ENCODE measurements at regions not wholly inside any gene's neighbourhood (a gene's known extent, or its start where the extent isn't known, plus 50 kb on each side); places are given as distances from the start of the nearest gene placed in this dataset.

DNA sequence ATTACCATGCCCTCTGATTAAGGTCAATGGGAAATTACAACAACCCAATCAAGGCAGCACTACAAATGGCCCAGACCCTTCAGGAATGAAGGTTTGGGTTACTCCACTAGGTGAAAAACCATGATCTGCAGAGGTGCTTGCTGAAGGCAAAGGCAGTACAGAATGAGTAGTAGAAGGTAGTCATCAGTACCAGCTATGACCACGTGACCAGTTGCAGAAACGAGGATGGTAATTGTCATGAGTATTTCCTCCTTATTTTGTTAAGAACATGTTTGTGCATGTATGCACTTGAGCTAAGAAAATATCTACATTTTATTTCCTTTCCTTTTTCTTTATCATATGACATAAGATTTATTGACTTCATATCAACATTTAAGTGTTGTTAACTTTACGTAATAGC, 607.1 kb downstream of the KCNT2 start:
- no peak overlapping the region for H3K27ac Mint-ChIP-seq
- peaks cover 0 to 8% (median 1%) of the 10 kb centered on the region in 7 donors for H3K9me3 Mint-ChIP-seq
- H3K27me3 ChIP-seq (ENCODE audit: control insufficient read depth, insufficient read depth, low read length): no peaks in the 10 kb centered on the region
- no peaks in the 10 kb centered on the region for H3K36me3 Mint-ChIP-seq
- no peaks in the 10 kb centered on the region for H3K36me3 ChIP-seq (ENCODE audit: control insufficient read depth, insufficient read depth, low read length)
- no peak overlapping the region for H3K4me3 Mint-ChIP-seq
- H3K27ac ChIP-seq (ENCODE audit: insufficient read depth, low read length, poor library complexity, severe bottlenecking): no peak overlapping the region
- no peak overlapping the region for H3K4me3 ChIP-seq (ENCODE audit: low read depth, low read length)
- no peaks in the 10 kb centered on the region for H3K4me1 Mint-ChIP-seq
- H3K9me3 ChIP-seq (ENCODE audit: control insufficient read depth in 2 of 2, low read length in 2 of 2): peaks cover 0 to 4% of the 10 kb centered on the region in 2 experiments
- H3K4me1 ChIP-seq (ENCODE audit: control insufficient read depth, insufficient read depth, low read length, poor library complexity, severe bottlenecking): no peaks in the 10 kb centered on the region
- DNase-seq (no peak), ATAC-seq (ENCODE audit: low read depth in 2 of 2) (no peak)
- no peaks in the 10 kb centered on the region for H3K27me3 Mint-ChIP-seq

- H3K27ac Mint-ChIP-seq: no peak overlapping the region
- Histone ChIP-seq H3K4me3 (ENCODE audit: low read depth, low read length) (no peak overlapping the region), H3K9me3 (ENCODE audit: control insufficient read depth in 2 of 2, low read length in 2 of 2) (peaks cover 0 to 4% of the 10 kb centered on the region in 2 experiments), H3K36me3 (ENCODE audit: control insufficient read depth, insufficient read depth, low read length) (no peaks in the 10 kb centered on the region), H3K4me1 (ENCODE audit: control insufficient read depth, insufficient read depth, low read length, poor library complexity, severe bottlenecking) (no peaks in the 10 kb centered on the region), H3K27ac (ENCODE audit: insufficient read depth, low read length, poor library complexity, severe bottlenecking) (no peak overlapping the region), H3K27me3 (ENCODE audit: control insufficient read depth, insufficient read depth, low read length) (no peaks in the 10 kb centered on the region)
- no peak for ATAC-seq (ENCODE audit: low read depth in 2 of 2)
- H3K4me3 Mint-ChIP-seq: no peak overlapping the region
- H3K4me1 Mint-ChIP-seq: no peaks in the 10 kb centered on the region
- H3K36me3 Mint-ChIP-seq: no peaks in the 10 kb centered on the region
- no peaks in the 10 kb centered on the region for H3K27me3 Mint-ChIP-seq
- DNase-seq: no peak
- H3K9me3 Mint-ChIP-seq: peaks cover 0 to 8% (median 1%) of the 10 kb centered on the region in 7 donors
Observed at GRCh38 chr1:195999022-195999421, 609.2 kb downstream of the KCNT2 start.

DNA sequence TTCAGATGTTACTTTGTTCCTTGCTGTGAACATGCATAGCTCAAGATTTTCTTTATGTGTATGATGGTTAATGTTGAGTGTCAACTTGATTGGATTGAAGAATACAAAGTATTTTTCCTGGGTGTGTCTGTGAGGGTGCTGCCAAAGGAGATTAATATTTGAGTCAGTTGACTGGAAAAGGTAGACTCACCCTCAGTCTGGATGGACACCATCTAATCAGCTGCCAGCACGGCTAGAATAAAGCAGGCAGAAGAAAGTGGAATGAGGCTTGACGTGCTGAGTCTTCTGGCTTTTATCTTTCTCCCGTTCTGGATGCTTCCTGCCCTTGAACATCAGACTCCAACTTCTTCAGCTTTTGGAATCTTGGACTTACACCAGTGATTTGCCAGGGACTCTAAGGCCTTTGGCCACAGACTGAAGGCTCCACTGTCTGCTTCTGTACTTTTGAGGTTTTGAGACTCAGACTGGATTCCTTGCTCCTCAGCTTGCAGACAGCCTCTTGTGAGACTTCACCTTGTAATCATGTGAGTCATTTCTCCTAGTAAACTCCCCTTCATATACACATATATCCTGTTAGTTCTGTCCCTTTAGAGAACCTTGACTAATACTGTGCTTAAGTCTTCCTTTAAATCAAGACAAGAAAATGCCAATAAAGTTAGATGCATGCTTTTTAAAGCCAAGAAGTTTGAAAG, 626.6 kb downstream of the KCNT2 start:
- Mint-ChIP-seq H3K9me3 (peaks cover 0 to 8% (median 3%) of the 10 kb centered on the region in 7 donors), H3K36me3 (no peaks in the 10 kb centered on the region), H3K27ac (peak overlapping the region in 1 of 3 donors; percentile 43), H3K4me1 (no peaks in the 10 kb centered on the region), H3K4me3 (no peak overlapping the region), H3K27me3 (no peaks in the 10 kb centered on the region)
- no peaks in the 10 kb centered on the region for H3K36me3 ChIP-seq (ENCODE audit: control insufficient read depth, insufficient read depth, low read length)
- no peaks in the 10 kb centered on the region for H3K27me3 ChIP-seq (ENCODE audit: control insufficient read depth, insufficient read depth, low read length)
- no peaks in the 10 kb centered on the region for H3K9me3 ChIP-seq (ENCODE audit: control insufficient read depth in 2 of 2, low read length in 2 of 2)
- no peak for DNase-seq
- H3K4me1 ChIP-seq (ENCODE audit: control insufficient read depth, insufficient read depth, low read length, poor library complexity, severe bottlenecking): no peaks in the 10 kb centered on the region
- ATAC-seq (ENCODE audit: low read depth in 2 of 2): no peak
- H3K27ac ChIP-seq (ENCODE audit: insufficient read depth, low read length, poor library complexity, severe bottlenecking): no peak overlapping the region
- no peak overlapping the region for H3K4me3 ChIP-seq (ENCODE audit: low read depth, low read length)

DNA sequence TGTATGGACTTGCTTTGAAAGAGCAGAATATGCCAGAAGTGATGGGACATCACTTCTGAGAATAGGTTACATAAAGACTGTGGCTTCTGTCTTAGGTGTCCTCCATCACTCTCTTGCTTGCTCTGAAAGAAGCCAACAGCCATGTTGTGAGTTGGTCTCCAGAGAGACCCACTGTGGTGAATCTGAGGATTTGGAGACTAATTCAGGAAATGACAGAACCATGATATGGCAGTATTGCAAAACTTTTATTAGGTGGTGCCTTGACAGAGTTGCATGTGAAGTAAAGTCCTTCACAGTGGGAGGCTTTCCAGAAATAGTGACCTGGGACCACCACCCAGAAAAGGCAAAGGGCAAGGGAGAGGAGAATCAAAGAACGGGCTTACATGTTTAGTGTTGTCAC, 628.6 kb downstream of the KCNT2 start:
- ATAC-seq (ENCODE audit: low read depth in 2 of 2) (no peak), DNase-seq (no peak)
- Histone ChIP-seq H3K9me3 (ENCODE audit: control insufficient read depth in 2 of 2, low read length in 2 of 2) (no peaks in the 10 kb centered on the region), H3K4me1 (ENCODE audit: control insufficient read depth, insufficient read depth, low read length, poor library complexity, severe bottlenecking) (no peaks in the 10 kb centered on the region), H3K4me3 (ENCODE audit: low read depth, low read length) (no peak overlapping the region), H3K27me3 (ENCODE audit: control insufficient read depth, insufficient read depth, low read length) (no peaks in the 10 kb centered on the region), H3K27ac (ENCODE audit: insufficient read depth, low read length, poor library complexity, severe bottlenecking) (no peak overlapping the region), H3K36me3 (ENCODE audit: control insufficient read depth, insufficient read depth, low read length) (no peaks in the 10 kb centered on the region)
- Mint-ChIP-seq H3K27ac (no peak overlapping the region), H3K36me3 (no peaks in the 10 kb centered on the region), H3K4me1 (no peaks in the 10 kb centered on the region), H3K9me3 (peaks cover 0 to 8% (median 3%) of the 10 kb centered on the region in 7 donors), H3K4me3 (no peak overlapping the region), H3K27me3 (no peaks in the 10 kb centered on the region)

DNA sequence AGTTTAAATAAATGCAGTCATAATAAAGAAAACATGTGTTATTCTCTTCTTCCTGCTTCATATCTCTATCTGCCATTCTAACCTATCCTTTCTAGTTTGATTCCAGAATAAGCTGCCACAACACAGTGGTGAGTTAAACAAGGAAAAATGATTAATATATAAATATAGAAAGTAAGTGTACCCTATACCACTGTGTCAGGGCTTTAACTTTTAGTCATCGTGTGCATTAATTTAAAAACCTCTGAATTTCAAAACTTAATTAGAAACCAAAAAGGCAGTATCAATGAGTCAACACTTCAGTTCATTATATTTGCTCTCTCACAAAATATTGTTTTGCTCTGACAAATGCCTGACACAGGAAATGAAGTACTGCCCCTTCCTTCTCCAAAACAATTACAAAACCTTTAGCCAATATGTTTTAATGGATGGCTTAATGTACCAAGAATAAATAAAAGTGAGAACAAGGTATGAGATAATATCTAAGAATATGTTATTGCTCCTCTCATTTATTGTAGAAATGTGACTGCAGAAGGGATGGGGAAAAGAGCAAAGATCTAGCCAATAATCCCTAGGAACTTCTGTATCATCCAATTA, 634.8 kb downstream of the KCNT2 start:
- no peaks in the 10 kb centered on the region for H3K27me3 Mint-ChIP-seq
- H3K4me1 Mint-ChIP-seq: no peaks in the 10 kb centered on the region
- no peaks in the 10 kb centered on the region for H3K36me3 ChIP-seq (ENCODE audit: control insufficient read depth, insufficient read depth, low read length)
- H3K9me3 Mint-ChIP-seq: peaks cover 0 to 3% (median 0%) of the 10 kb centered on the region in 7 donors
- no peaks in the 10 kb centered on the region for H3K4me1 ChIP-seq (ENCODE audit: control insufficient read depth, insufficient read depth, low read length, poor library complexity, severe bottlenecking)
- H3K4me3 Mint-ChIP-seq: no peak overlapping the region
- H3K9me3 ChIP-seq (ENCODE audit: control insufficient read depth in 2 of 2, low read length in 2 of 2): no peaks in the 10 kb centered on the region
- H3K27ac Mint-ChIP-seq: no peak overlapping the region
- DNase-seq: no peak
- no peak for ATAC-seq (ENCODE audit: low read depth in 2 of 2)
- no peaks in the 10 kb centered on the region for H3K27me3 ChIP-seq (ENCODE audit: control insufficient read depth, insufficient read depth, low read length)
- no peak overlapping the region for H3K27ac ChIP-seq (ENCODE audit: insufficient read depth, low read length, poor library complexity, severe bottlenecking)
- H3K36me3 Mint-ChIP-seq: no peaks in the 10 kb centered on the region
- H3K4me3 ChIP-seq (ENCODE audit: low read depth, low read length): no peak overlapping the region

DNA sequence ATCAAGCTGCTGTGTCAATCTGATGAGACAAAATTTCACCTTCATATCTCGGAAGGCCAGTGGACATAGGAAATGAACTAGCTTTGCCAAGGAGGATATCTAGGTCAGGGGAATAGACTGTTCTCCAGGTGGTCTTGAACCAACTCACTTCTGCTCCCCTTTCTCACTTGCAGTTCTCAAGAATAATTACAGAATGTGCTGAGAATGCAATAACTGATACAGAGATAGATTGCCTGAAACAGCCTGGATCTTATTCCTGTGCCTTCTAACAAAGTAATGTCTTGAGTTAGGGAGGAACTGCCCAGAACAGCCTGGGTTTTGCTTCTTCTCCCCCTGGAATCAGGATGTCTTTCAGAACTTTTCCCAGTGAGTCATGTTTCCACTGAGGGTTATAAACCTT, 636.7 kb downstream of the KCNT2 start:
- Mint-ChIP-seq H3K27me3 (no peaks in the 10 kb centered on the region), H3K4me3 (no peak overlapping the region), H3K27ac (no peak overlapping the region), H3K9me3 (peaks cover 0 to 3% (median 0%) of the 10 kb centered on the region in 7 donors), H3K36me3 (no peaks in the 10 kb centered on the region), H3K4me1 (no peaks in the 10 kb centered on the region)
- no peak overlapping the region for H3K27ac ChIP-seq (ENCODE audit: insufficient read depth, low read length, poor library complexity, severe bottlenecking)
- no peaks in the 10 kb centered on the region for H3K4me1 ChIP-seq (ENCODE audit: control insufficient read depth, insufficient read depth, low read length, poor library complexity, severe bottlenecking)
- DNase-seq: no peak
- no peaks in the 10 kb centered on the region for H3K27me3 ChIP-seq (ENCODE audit: control insufficient read depth, insufficient read depth, low read length)
- no peaks in the 10 kb centered on the region for H3K36me3 ChIP-seq (ENCODE audit: control insufficient read depth, insufficient read depth, low read length)
- H3K9me3 ChIP-seq (ENCODE audit: control insufficient read depth in 2 of 2, low read length in 2 of 2): no peaks in the 10 kb centered on the region
- H3K4me3 ChIP-seq (ENCODE audit: low read depth, low read length): no peak overlapping the region
- no peak for ATAC-seq (ENCODE audit: low read depth in 2 of 2)

GRCh38 chr1:195970209-195970608, 638.0 kb downstream of the KCNT2 start:
- H3K9me3 Mint-ChIP-seq: peaks cover 0 to 3% (median 0%) of the 10 kb centered on the region in 7 donors
- H3K36me3 ChIP-seq (ENCODE audit: control insufficient read depth, insufficient read depth, low read length): no peaks in the 10 kb centered on the region
- no peaks in the 10 kb centered on the region for H3K4me1 Mint-ChIP-seq
- H3K36me3 Mint-ChIP-seq: no peaks in the 10 kb centered on the region
- no peak overlapping the region for H3K27ac Mint-ChIP-seq
- ATAC-seq (ENCODE audit: low read depth in 2 of 2) (no peak), DNase-seq (no peak)
- H3K27me3 ChIP-seq (ENCODE audit: control insufficient read depth, insufficient read depth, low read length): no peaks in the 10 kb centered on the region
- H3K27ac ChIP-seq (ENCODE audit: insufficient read depth, low read length, poor library complexity, severe bottlenecking): no peak overlapping the region
- H3K4me1 ChIP-seq (ENCODE audit: control insufficient read depth, insufficient read depth, low read length, poor library complexity, severe bottlenecking): no peaks in the 10 kb centered on the region
- no peaks in the 10 kb centered on the region for H3K27me3 Mint-ChIP-seq
- H3K4me3 Mint-ChIP-seq: no peak overlapping the region
- H3K9me3 ChIP-seq (ENCODE audit: control insufficient read depth in 2 of 2, low read length in 2 of 2): no peaks in the 10 kb centered on the region
- H3K4me3 ChIP-seq (ENCODE audit: low read depth, low read length): no peak overlapping the region

DNA sequence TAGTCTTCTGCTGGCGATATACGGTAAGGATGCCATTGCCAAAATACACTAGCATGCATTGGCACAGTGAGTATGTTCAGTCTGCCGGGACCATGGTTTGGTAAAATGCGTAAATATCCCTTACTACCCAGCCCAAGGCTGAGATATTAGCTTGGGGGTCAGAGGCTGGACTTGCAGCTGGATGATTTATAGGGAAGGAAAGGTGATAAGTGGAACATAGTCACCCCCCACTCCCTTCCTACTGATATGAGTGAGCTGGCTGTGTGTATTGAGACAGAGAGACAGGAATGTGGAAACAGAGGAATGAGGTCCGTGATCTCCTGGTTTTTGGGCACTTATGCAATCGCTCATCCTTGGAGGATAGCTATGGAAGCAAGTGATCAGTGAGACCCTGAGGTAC, 642.8 kb downstream of the KCNT2 start:
- Mint-ChIP-seq H3K4me1 (no peaks in the 10 kb centered on the region), H3K36me3 (no peaks in the 10 kb centered on the region), H3K4me3 (no peak overlapping the region), H3K27ac (no peak overlapping the region), H3K27me3 (no peaks in the 10 kb centered on the region), H3K9me3 (peaks cover 0 to 3% (median 0%) of the 10 kb centered on the region in 7 donors)
- Histone ChIP-seq H3K27me3 (ENCODE audit: control insufficient read depth, insufficient read depth, low read length) (no peaks in the 10 kb centered on the region), H3K27ac (ENCODE audit: insufficient read depth, low read length, poor library complexity, severe bottlenecking) (no peak overlapping the region), H3K9me3 (ENCODE audit: control insufficient read depth in 2 of 2, low read length in 2 of 2) (no peaks in the 10 kb centered on the region), H3K4me3 (ENCODE audit: low read depth, low read length) (no peak overlapping the region), H3K4me1 (ENCODE audit: control insufficient read depth, insufficient read depth, low read length, poor library complexity, severe bottlenecking) (no peaks in the 10 kb centered on the region), H3K36me3 (ENCODE audit: control insufficient read depth, insufficient read depth, low read length) (no peaks in the 10 kb centered on the region)
- DNase-seq (no peak), ATAC-seq (ENCODE audit: low read depth in 2 of 2) (no peak)

Measured in CD4-positive, CD25-positive, alpha-beta regulatory T cell (primary cell).